LoVo (cell line): ENCODE measurements at regions not wholly inside any gene's neighbourhood (a gene's known extent, or its start where the extent isn't known, plus 50 kb on each side); places are given as distances from the start of the nearest gene placed in this dataset.

Experiments
- DNase-seq: peaks from one replicate; pipeline ENCODE4 v3.0.0-alpha.2; 2016; ENCODE audit warnings: low spot score

DNA sequence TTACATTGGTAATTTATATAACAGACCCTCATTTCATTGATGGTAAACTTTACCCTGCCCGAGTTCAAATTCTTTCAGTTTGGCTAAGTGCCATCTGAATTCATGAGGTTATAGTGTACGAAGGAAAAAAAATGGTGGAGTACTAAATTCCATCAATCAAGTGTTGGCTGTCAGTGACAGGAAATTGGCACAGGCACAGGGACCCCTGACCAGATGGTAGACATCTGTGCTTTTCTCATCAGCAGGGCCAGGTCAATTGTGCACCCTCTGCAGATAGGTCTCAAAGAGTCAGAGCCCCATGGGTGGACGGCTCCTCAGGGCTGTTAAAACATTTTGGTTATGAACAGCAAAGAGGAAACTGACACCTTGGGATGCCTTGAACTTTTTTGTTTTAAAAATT is 439.2 kb downstream of the SETBP1 start:
- DNase-seq, result no peak

- no peak for DNase-seq
Measured at GRCh38 chr18:45121146-45121545, 440.5 kb downstream of the SETBP1 start.

GRCh38 chr18:45122506-45122905 is 441.8 kb downstream of the SETBP1 start:
- DNase-seq, result no peak

GRCh38 chr18:45127405-45127804 is 446.7 kb downstream of the SETBP1 start:
- DNase-seq, result no peak

DNA sequence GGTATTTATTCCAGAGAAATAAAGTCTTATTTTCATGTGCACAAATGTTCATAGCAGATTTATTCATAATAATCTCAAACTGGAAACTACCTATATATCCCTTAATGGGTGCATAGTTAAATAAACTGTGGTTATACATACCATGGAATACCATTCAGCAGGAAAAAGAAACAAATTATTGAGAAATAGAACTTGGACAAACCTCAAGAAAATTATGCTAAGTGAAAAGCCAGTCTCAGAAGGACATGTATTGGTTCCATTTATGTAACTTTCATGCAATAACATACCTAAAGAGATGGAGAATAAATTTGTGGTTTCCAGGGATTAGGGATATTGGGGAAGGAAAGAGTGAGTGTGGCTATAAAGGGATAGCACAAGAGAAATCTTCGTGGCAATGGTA is 452.6 kb downstream of the SETBP1 start:
- no peak for DNase-seq

GRCh38 chr18:45136381-45137086 is 455.8 kb downstream of the SETBP1 start:
- DNase-seq, result no peak

DNA sequence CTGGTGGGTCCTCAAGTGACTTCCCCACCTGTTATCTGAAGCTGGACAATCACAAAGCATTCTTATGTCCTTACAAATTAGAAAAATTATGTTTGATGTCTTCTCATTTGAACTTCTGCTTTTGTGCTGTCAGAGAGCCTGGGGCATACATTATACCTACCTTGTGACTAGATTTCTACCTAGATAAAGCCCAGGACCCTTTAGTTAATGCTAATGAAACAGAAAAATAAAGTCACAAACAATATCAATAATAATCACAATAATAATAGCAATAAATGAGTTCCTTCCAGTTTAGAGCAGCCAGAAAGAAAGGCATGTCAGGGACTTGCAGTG is 456.4 kb downstream of the SETBP1 start:
- no peak for DNase-seq

GRCh38 chr18:45139478-45139877 is 458.8 kb downstream of the SETBP1 start:
- DNase-seq, result no peak

GRCh38 chr18:45142868-45143267 is 462.2 kb downstream of the SETBP1 start:
- no peak for DNase-seq

- no peak for DNase-seq
Measured at GRCh38 chr18:45149712-45150111, 465.6 kb upstream of the SLC14A2 start.

GRCh38 chr18:45151645-45152044 is 463.6 kb upstream of the SLC14A2 start:
- DNase-seq, result no peak

DNA sequence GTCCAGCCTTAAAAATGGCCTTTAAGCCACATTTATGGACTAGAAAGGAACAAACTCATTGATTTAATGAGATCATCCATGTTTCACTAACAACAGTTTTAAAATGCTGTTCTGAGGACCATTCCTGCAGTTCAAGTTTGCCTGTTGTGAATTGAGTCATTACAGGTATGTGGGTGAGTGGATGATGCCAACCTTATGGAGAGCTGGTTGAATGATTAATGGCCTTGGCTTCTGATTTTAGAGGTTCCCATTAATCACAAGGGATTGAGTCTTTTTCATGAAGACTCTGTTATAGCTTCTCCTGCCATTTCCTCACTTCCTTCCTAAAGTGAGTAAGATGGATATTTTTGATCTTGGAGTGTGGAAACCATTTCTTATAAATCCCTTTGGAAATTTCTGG is 459.8 kb upstream of the SLC14A2 start:
- no peak for DNase-seq

DNA sequence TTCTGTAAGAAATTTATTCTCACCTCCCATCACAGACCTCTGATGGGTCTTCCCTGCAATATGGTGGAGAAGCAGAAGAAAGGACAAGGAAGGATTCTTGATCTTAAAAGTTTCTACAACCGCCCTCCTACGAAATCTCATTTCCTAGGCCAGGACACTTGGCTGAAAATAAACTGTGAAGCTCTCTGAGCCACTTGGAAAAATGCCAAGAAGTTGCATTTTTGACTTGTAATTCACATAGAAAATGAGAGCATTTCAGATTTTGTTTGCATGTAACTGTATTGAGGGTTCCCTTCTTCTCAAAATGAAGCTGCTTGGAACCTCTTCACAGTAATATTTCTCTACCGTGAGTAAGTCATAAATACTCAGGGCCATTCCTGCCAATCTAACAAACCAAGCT is 458.3 kb upstream of the SLC14A2 start:
- no peak for DNase-seq

DNA sequence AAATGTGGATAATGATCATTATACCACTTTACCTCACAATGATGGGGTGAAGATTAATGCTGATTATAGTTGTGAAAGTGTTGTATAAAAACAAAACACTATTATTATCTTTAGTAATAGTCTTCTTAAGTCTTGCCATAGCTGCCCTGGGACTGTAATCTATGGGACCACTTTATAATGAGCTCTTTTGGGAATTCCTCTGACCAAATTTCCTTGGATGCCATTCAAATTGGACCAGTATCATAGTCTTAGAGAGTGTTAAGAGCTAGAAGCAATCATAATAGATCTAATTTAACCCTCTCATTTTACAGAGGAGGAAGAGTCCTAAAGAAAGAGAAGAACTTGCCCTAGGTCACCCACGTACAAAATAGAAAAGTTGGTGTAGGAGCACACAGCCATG is 457.7 kb upstream of the SLC14A2 start:
- DNase-seq, result no peak

DNA sequence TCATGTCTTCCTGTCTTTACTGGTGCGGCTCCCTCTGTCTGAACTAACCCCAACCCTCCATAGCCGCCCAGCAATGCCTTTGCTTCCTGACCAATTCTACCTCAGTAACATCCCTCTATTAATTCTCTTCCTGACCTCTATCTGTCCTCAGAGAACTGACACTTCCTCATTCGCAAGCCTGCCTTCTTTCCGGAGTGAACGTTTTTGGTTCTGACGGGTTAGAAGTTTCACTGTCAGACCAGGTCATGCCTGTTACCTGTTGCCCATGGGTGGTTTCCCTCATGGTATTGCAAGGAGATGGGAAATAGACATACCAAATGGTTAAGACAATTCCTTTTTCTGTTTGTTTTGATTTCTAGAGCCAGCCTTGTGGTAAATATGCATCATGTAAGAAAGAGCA is 453.4 kb upstream of the SLC14A2 start:
- DNase-seq, result no peak

GRCh38 chr18:45163871-45164270 is 451.4 kb upstream of the SLC14A2 start:
- no peak for DNase-seq

- no peak for DNase-seq
Measured at GRCh38 chr18:45164551-45164950, 450.7 kb upstream of the SLC14A2 start.

DNA sequence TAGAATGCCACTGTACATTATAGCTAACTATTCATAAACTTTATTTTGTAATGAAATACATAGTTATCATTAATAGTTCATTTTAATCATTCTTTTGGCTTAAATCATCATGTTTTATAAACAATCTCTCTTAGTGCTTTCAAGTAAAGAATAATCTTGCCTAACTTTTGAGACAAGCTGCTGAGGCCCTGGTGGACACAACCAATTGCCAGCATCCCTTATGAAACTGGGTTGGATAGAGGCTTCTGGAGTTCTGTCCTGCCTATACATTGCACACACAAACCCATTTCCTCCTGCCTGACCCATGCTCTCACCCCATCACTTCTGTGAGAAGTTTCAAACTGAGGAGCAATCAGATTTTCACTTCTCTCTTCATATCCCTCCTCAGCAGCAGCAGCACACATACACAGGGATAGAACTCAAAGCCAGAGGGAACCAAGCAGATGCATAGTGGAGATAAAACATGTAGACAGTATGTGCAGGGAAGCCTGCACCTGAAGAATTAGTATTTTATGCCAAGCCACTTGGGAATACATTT is 450.0 kb upstream of the SLC14A2 start:
- no peak for DNase-seq

GRCh38 chr18:45165871-45166270 is 449.4 kb upstream of the SLC14A2 start:
- DNase-seq, result no peak

GRCh38 chr18:45166341-45166835 is 448.9 kb upstream of the SLC14A2 start:
- no peak for DNase-seq

DNA sequence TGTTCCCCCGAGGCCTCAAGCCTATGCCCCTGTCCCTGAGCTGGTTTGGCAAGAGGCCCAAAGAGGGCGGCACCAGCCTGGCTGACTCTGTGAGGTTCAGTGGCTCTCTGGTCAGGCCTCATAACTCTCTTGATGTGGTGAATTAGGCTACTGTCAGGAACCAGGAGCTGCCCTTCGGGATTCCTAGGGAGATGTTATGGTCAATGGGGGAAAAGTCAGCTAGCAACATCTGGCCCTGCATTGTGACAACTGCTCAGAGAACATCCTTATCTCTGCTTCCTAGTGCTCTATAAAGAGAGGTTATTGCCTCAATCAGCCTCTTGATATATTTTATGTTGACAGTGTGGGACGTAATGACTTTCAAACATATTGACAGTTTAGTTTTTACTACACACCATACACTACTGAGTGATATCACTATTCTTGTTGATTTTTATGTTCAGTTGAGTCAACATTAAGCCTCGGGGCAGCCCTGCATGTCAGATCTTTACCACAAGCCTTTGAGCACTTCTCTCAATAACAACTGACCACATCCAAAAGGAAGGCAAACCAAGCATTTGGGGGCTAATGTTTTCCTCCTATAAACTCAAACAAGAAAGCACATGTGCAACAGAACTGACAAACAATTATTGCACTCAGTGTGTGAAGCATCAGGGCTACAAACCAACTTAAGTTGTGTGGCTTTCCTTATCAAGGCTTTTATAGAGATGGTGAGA is 448.3 kb upstream of the SLC14A2 start:
- DNase-seq, result no peak

DNA sequence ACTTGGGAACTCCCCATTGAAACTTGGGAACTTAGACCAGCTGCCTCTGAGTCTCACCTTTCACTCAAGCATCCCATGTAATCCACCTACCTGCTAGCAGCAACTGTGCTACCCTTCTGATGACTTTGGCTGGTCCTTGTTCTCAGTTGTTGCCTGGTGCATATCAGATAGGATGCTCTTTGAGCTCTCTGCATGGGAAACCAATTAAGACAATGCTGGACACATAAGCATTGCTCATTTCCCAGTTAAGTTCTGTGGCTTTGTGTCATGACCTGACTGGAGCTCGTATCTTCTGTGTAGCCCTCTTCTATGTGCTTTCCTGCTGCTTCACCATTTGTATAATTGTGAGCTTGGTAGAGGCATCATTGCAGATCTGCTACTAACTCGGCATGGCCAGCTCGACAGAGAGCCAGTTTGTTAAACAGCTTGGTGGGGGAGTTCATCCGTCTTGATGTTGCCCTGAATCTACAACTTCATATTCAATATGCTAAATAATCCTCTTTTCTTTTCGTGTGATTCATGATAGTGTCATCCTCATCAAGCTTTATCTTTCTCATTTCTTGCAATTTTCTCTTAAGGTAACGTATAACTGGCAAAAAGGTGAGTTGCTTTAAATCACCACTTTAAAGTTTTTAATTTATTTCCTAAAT is 447.5 kb upstream of the SLC14A2 start:
- no peak for DNase-seq
